ENCODE measurements at regions not wholly inside any gene's neighbourhood (a gene's known extent, or its start where the extent isn't known, plus 50 kb on each side); places are given as distances from the start of the nearest gene placed in this dataset.
A peak's percentile ranks its signal among the peaks of the same experiment; 100 is the strongest.

- H3K27me3 ChIP-seq (ENCODE audit: insufficient read depth, low read length, poor library complexity) = no peaks in the 10 kb centered on the region
- H3K18ac ChIP-seq (ENCODE audit: low read length) = no peak overlapping the region
- no peak overlapping the region for H2BK120ac ChIP-seq (ENCODE audit: low read depth, low read length)
- no peak overlapping the region for H3K4me3 ChIP-seq (ENCODE audit: low read length)
- WGBS (ENCODE audit: extremely low coverage, insufficient coverage, low lambda C conversion rate) = no CpG with 5 or more reads among the region's 4 CpGs
- H4K5ac ChIP-seq (ENCODE audit: low read length) = no peak overlapping the region
- no peak overlapping the region for H3K27ac ChIP-seq (ENCODE audit: low read depth, low read length)
- H3K79me1 ChIP-seq (ENCODE audit: low read length) = no peaks in the 10 kb centered on the region
- no peak overlapping the region for H3K56ac ChIP-seq (ENCODE audit: low read length)
- no peak overlapping the region for H3K4me2 ChIP-seq (ENCODE audit: low read length)
- H3K23ac ChIP-seq (ENCODE audit: low read length) = no peak overlapping the region
- no peak overlapping the region for H2AK5ac ChIP-seq (ENCODE audit: low read length)
- no peak overlapping the region for H4K8ac ChIP-seq (ENCODE audit: low read depth, low read length)
- H3K9ac ChIP-seq (ENCODE audit: low read length) = no peak overlapping the region
- peak; percentile 19 for DNase-seq
- no peaks in the 10 kb centered on the region for H3K36me3 ChIP-seq (ENCODE audit: control insufficient read depth, insufficient read depth, low read length)
- peaks cover 3% of the 10 kb centered on the region for H3K4me1 ChIP-seq (ENCODE audit: control insufficient read depth, low read depth, low read length)
- no peak overlapping the region for H3K4ac ChIP-seq (ENCODE audit: low read depth, low read length)
- no peak overlapping the region for H2BK15ac ChIP-seq (replicated peaks; ENCODE audit: low read depth)
- no peaks in the 10 kb centered on the region for H3K79me2 ChIP-seq (ENCODE audit: control insufficient read depth, insufficient read depth, low read length)
- no peak overlapping the region for H2BK5ac ChIP-seq (ENCODE audit: low read length)
Measured at GRCh38 chr20:19045371-19045770, 167.1 kb upstream of the SLC24A3 start.

- DNase-seq = no peak
- peaks cover 3% of the 10 kb centered on the region for H3K4me1 ChIP-seq (ENCODE audit: control insufficient read depth, low read depth, low read length)
- H3K27ac ChIP-seq (ENCODE audit: low read depth, low read length) = no peak overlapping the region
- H4K8ac ChIP-seq (ENCODE audit: low read depth, low read length) = no peak overlapping the region
- no peak overlapping the region for H3K23ac ChIP-seq (ENCODE audit: low read length)
- H2BK120ac ChIP-seq (ENCODE audit: low read depth, low read length) = no peak overlapping the region
- H3K4ac ChIP-seq (ENCODE audit: low read depth, low read length) = no peak overlapping the region
- no peak overlapping the region for H3K4me2 ChIP-seq (ENCODE audit: low read length)
- H2BK15ac ChIP-seq (replicated peaks; ENCODE audit: low read depth) = no peak overlapping the region
- no peaks in the 10 kb centered on the region for H3K79me1 ChIP-seq (ENCODE audit: low read length)
- no peaks in the 10 kb centered on the region for H3K27me3 ChIP-seq (ENCODE audit: insufficient read depth, low read length, poor library complexity)
- H4K5ac ChIP-seq (ENCODE audit: low read length) = no peak overlapping the region
- H2BK5ac ChIP-seq (ENCODE audit: low read length) = no peak overlapping the region
- no peak overlapping the region for H3K18ac ChIP-seq (ENCODE audit: low read length)
- H3K79me2 ChIP-seq (ENCODE audit: control insufficient read depth, insufficient read depth, low read length) = no peaks in the 10 kb centered on the region
- no peak overlapping the region for H3K56ac ChIP-seq (ENCODE audit: low read length)
- no peak overlapping the region for H3K4me3 ChIP-seq (ENCODE audit: low read length)
- no peak overlapping the region for H2AK5ac ChIP-seq (ENCODE audit: low read length)
- no peaks in the 10 kb centered on the region for H3K36me3 ChIP-seq (ENCODE audit: control insufficient read depth, insufficient read depth, low read length)
- no CpG with 5 or more reads among the region's 9 CpGs for WGBS (ENCODE audit: extremely low coverage, insufficient coverage, low lambda C conversion rate)
- H3K9ac ChIP-seq (ENCODE audit: low read length) = no peak overlapping the region
Measured at GRCh38 chr20:19047040-19047950, 165.1 kb upstream of the SLC24A3 start.

- Histone ChIP-seq H3K23ac (ENCODE audit: low read length) (no peak overlapping the region), H2BK120ac (ENCODE audit: low read depth, low read length) (no peak overlapping the region), H3K27me3 (ENCODE audit: insufficient read depth, low read length, poor library complexity) (no peaks in the 10 kb centered on the region), H3K4me2 (ENCODE audit: low read length) (no peak overlapping the region), H2BK15ac (replicated peaks; ENCODE audit: low read depth) (no peak overlapping the region), H3K18ac (ENCODE audit: low read length) (no peak overlapping the region), H3K27ac (ENCODE audit: low read depth, low read length) (no peak overlapping the region), H3K4me1 (ENCODE audit: control insufficient read depth, low read depth, low read length) (peaks cover 3% of the 10 kb centered on the region), H4K8ac (ENCODE audit: low read depth, low read length) (no peak overlapping the region), H3K4ac (ENCODE audit: low read depth, low read length) (no peak overlapping the region), H2BK5ac (ENCODE audit: low read length) (no peak overlapping the region), H3K79me1 (ENCODE audit: low read length) (no peaks in the 10 kb centered on the region), H3K56ac (ENCODE audit: low read length) (no peak overlapping the region), H4K5ac (ENCODE audit: low read length) (no peak overlapping the region), H3K79me2 (ENCODE audit: control insufficient read depth, insufficient read depth, low read length) (no peaks in the 10 kb centered on the region), H3K9ac (ENCODE audit: low read length) (no peak overlapping the region), H3K4me3 (ENCODE audit: low read length) (no peak overlapping the region), H3K36me3 (ENCODE audit: control insufficient read depth, insufficient read depth, low read length) (no peaks in the 10 kb centered on the region), H2AK5ac (ENCODE audit: low read length) (no peak overlapping the region)
- WGBS (ENCODE audit: extremely low coverage, insufficient coverage, low lambda C conversion rate) = no CpG with 5 or more reads among the region's 3 CpGs
- DNase-seq = no peak
Measured at GRCh38 chr20:19047951-19048296, 164.5 kb upstream of the SLC24A3 start.

- no peaks in the 10 kb centered on the region for H3K36me3 ChIP-seq (ENCODE audit: control insufficient read depth, insufficient read depth, low read length)
- H3K18ac ChIP-seq (ENCODE audit: low read length) = no peak overlapping the region
- no peaks in the 10 kb centered on the region for H3K27me3 ChIP-seq (ENCODE audit: insufficient read depth, low read length, poor library complexity)
- no peak overlapping the region for H3K4me3 ChIP-seq (ENCODE audit: low read length)
- H3K9ac ChIP-seq (ENCODE audit: low read length) = no peak overlapping the region
- H3K56ac ChIP-seq (ENCODE audit: low read length) = no peak overlapping the region
- no peak overlapping the region for H2BK120ac ChIP-seq (ENCODE audit: low read depth, low read length)
- H2BK15ac ChIP-seq (replicated peaks; ENCODE audit: low read depth) = no peak overlapping the region
- H3K4me2 ChIP-seq (ENCODE audit: low read length) = no peak overlapping the region
- H4K8ac ChIP-seq (ENCODE audit: low read depth, low read length) = no peak overlapping the region
- H3K4me1 ChIP-seq (ENCODE audit: control insufficient read depth, low read depth, low read length) = peaks cover 3% of the 10 kb centered on the region
- no CpG with 5 or more reads among the region's 9 CpGs for WGBS (ENCODE audit: extremely low coverage, insufficient coverage, low lambda C conversion rate)
- H3K27ac ChIP-seq (ENCODE audit: low read depth, low read length) = no peak overlapping the region
- H3K79me1 ChIP-seq (ENCODE audit: low read length) = no peaks in the 10 kb centered on the region
- no peaks in the 10 kb centered on the region for H3K79me2 ChIP-seq (ENCODE audit: control insufficient read depth, insufficient read depth, low read length)
- no peak overlapping the region for H2BK5ac ChIP-seq (ENCODE audit: low read length)
- H3K4ac ChIP-seq (ENCODE audit: low read depth, low read length) = no peak overlapping the region
- H3K23ac ChIP-seq (ENCODE audit: low read length) = no peak overlapping the region
- no peak overlapping the region for H4K5ac ChIP-seq (ENCODE audit: low read length)
- no peak overlapping the region for H2AK5ac ChIP-seq (ENCODE audit: low read length)
- peak; percentile 69 for DNase-seq
Measured at GRCh38 chr20:19048995-19049501, 163.4 kb upstream of the SLC24A3 start.

- H3K79me2 ChIP-seq (ENCODE audit: control insufficient read depth, insufficient read depth, low read length) = no peaks in the 10 kb centered on the region
- H3K4me2 ChIP-seq (ENCODE audit: low read length) = no peak overlapping the region
- H3K27ac ChIP-seq (ENCODE audit: low read depth, low read length) = no peak overlapping the region
- no peak overlapping the region for H2AK5ac ChIP-seq (ENCODE audit: low read length)
- no peak overlapping the region for H2BK120ac ChIP-seq (ENCODE audit: low read depth, low read length)
- no peak overlapping the region for H3K9ac ChIP-seq (ENCODE audit: low read length)
- no peak overlapping the region for H3K18ac ChIP-seq (ENCODE audit: low read length)
- no peak overlapping the region for H2BK15ac ChIP-seq (replicated peaks; ENCODE audit: low read depth)
- no peaks in the 10 kb centered on the region for H3K27me3 ChIP-seq (ENCODE audit: insufficient read depth, low read length, poor library complexity)
- no peak overlapping the region for H3K56ac ChIP-seq (ENCODE audit: low read length)
- H4K8ac ChIP-seq (ENCODE audit: low read depth, low read length) = no peak overlapping the region
- no peaks in the 10 kb centered on the region for H3K79me1 ChIP-seq (ENCODE audit: low read length)
- WGBS (ENCODE audit: extremely low coverage, insufficient coverage, low lambda C conversion rate) = no CpG with 5 or more reads among the region's 7 CpGs
- DNase-seq = no peak
- H3K36me3 ChIP-seq (ENCODE audit: control insufficient read depth, insufficient read depth, low read length) = no peaks in the 10 kb centered on the region
- no peak overlapping the region for H4K5ac ChIP-seq (ENCODE audit: low read length)
- no peak overlapping the region for H2BK5ac ChIP-seq (ENCODE audit: low read length)
- H3K4ac ChIP-seq (ENCODE audit: low read depth, low read length) = no peak overlapping the region
- H3K23ac ChIP-seq (ENCODE audit: low read length) = no peak overlapping the region
- no peak overlapping the region for H3K4me3 ChIP-seq (ENCODE audit: low read length)
- peaks cover 3% of the 10 kb centered on the region for H3K4me1 ChIP-seq (ENCODE audit: control insufficient read depth, low read depth, low read length)
Measured at GRCh38 chr20:19049514-19049913, 162.9 kb upstream of the SLC24A3 start.

All from mesendoderm (in vitro differentiated cells).